Activated B cell treated with CpG ODN at 0.5 μM for 24 hours (primary cell): ENCODE measurements at regions not wholly inside any gene's neighbourhood (a gene's known extent, or its start where the extent isn't known, plus 50 kb on each side); places are given as distances from the start of the nearest gene placed in this dataset.

Source experiments
- ATAC-seq: fragments of 200-7000 bp; cut with Tn5 transposase; one replicate; pipeline ENCODE4 v1.10.0; 2021; ENCODE audit warnings: low read depth, mild to moderate bottlenecking, moderate library complexity
- CTCF ChIA-PET: fragments of 350-600 bp; sonication (Branson Sonifier 250); formaldehyde crosslinking; loops from one replicate; lab custom pipeline; 2021; ENCODE audit warnings: antibody characterized with exemption; lab: Charles Lee
- POLR2A ChIA-PET: fragments of 350-600 bp; sonication (Branson Sonifier 250); formaldehyde crosslinking; loops from one replicate; lab custom pipeline; 2021; ENCODE audit warnings: antibody characterized with exemption; lab: Charles Lee
- DNase-seq: peaks from one replicate; pipeline ENCODE4 v3.0.0; 2022
- H3K27ac Mint-ChIP-seq: one replicate; pipeline ENCODE4 v1.8.0; 2020; ENCODE audit warnings: mixed read lengths
- H3K27me3 Mint-ChIP-seq: one replicate; pipeline ENCODE4 v1.8.0; 2021; ENCODE audit warnings: mixed read lengths
- H3K36me3 Mint-ChIP-seq: one replicate; pipeline ENCODE4 v1.8.0; 2021; ENCODE audit warnings: low read depth, mixed read lengths
- H3K4me1 Mint-ChIP-seq: one replicate; pipeline ENCODE4 v1.8.0; 2021; ENCODE audit warnings: mixed read lengths
- H3K4me3 Mint-ChIP-seq: one replicate; pipeline ENCODE4 v1.8.0; 2020; ENCODE audit warnings: mild to moderate bottlenecking, mixed read lengths
- H3K9me3 Mint-ChIP-seq: one replicate; pipeline ENCODE4 v1.8.0; 2020; ENCODE audit warnings: mixed read lengths
- CTCF ChIP-seq: fragments of 200-600 bp; IDR thresholded peaks from one replicate; pipeline ENCODE4 v1.8.0; 2022; ENCODE audit warnings: antibody characterized with exemption, mild to moderate bottlenecking
- intact Hi-C: fragments of 100-400 bp; cut with micrococcal nuclease; formaldehyde crosslinking; loops from one replicate; pipeline ENCODE4 v1.15.1; 2024

GRCh38 chrX:22737541-22737940, 262.2 kb upstream of the DDX53 start:
- intact Hi-C loops: no loop called here
- ATAC-seq: no peak
- no peak overlapping the region for H3K27ac Mint-ChIP-seq
- no peak overlapping the region for H3K4me3 Mint-ChIP-seq
- no peak for TF ChIP-seq CTCF
- CTCF ChIA-PET: no interaction called here
- no peaks in the 10 kb centered on the region for H3K9me3 Mint-ChIP-seq
- H3K27me3 Mint-ChIP-seq: no peaks in the 10 kb centered on the region
- H3K4me1 Mint-ChIP-seq: no peaks in the 10 kb centered on the region
- DNase-seq: no peak
- POLR2A ChIA-PET: no interaction called here
- no peaks in the 10 kb centered on the region for H3K36me3 Mint-ChIP-seq

GRCh38 chrX:22739276-22739675, 260.5 kb upstream of the DDX53 start:
- no peak for TF ChIP-seq CTCF
- DNase-seq (no peak), ATAC-seq (no peak)
- Mint-ChIP-seq H3K36me3 (no peaks in the 10 kb centered on the region), H3K4me3 (no peak overlapping the region), H3K27ac (no peak overlapping the region), H3K9me3 (no peaks in the 10 kb centered on the region), H3K4me1 (no peaks in the 10 kb centered on the region), H3K27me3 (no peaks in the 10 kb centered on the region)
- POLR2A ChIA-PET: no interaction called here
- intact Hi-C loops: no loop called here
- CTCF ChIA-PET: no interaction called here

GRCh38 chrX:22740836-22741235, 258.9 kb upstream of the DDX53 start:
- intact Hi-C loops: no loop called here
- Mint-ChIP-seq H3K9me3 (no peaks in the 10 kb centered on the region), H3K4me3 (no peak overlapping the region), H3K4me1 (no peaks in the 10 kb centered on the region), H3K27ac (no peak overlapping the region), H3K27me3 (no peaks in the 10 kb centered on the region), H3K36me3 (no peaks in the 10 kb centered on the region)
- DNase-seq (no peak), ATAC-seq (no peak)
- ChIA-PET CTCF (no interaction called here), POLR2A (no interaction called here)
- TF ChIP-seq CTCF: no peak

GRCh38 chrX:22742174-22742573, 257.6 kb upstream of the DDX53 start:
- no peak overlapping the region for H3K4me3 Mint-ChIP-seq
- ChIA-PET POLR2A (no interaction called here), CTCF (interaction anchor here (1.5 kb wide), 1 partner anchor 757 kb away, joined by 4 read pairs; no protein-coding TSS in a partner anchor)
- DNase-seq (no peak), ATAC-seq (no peak)
- no peak overlapping the region for H3K27ac Mint-ChIP-seq
- TF ChIP-seq CTCF: no peak
- no peaks in the 10 kb centered on the region for H3K9me3 Mint-ChIP-seq
- H3K4me1 Mint-ChIP-seq: no peaks in the 10 kb centered on the region
- H3K36me3 Mint-ChIP-seq: no peaks in the 10 kb centered on the region
- intact Hi-C loops: no loop called here
- no peaks in the 10 kb centered on the region for H3K27me3 Mint-ChIP-seq

GRCh38 chrX:22746081-22746480, 253.7 kb upstream of the DDX53 start:
- Mint-ChIP-seq H3K9me3 (no peaks in the 10 kb centered on the region), H3K27ac (no peak overlapping the region), H3K36me3 (no peaks in the 10 kb centered on the region), H3K27me3 (no peaks in the 10 kb centered on the region), H3K4me3 (no peak overlapping the region), H3K4me1 (no peaks in the 10 kb centered on the region)
- ATAC-seq: no peak
- no peak for DNase-seq
- no peak for TF ChIP-seq CTCF
- intact Hi-C loops: loop anchor here (5.0 kb wide), 1 partner anchor 554 kb away; no protein-coding TSS in a partner anchor
- ChIA-PET POLR2A (no interaction called here), CTCF (interaction anchor here (3.5 kb wide), 1 partner anchor 610 kb away, joined by 17 read pairs; no protein-coding TSS in a partner anchor)
